H9 (cell line): ENCODE measurements at regions not wholly inside any gene's neighbourhood (a gene's known extent, or its start where the extent isn't known, plus 50 kb on each side); places are given as distances from the start of the nearest gene placed in this dataset.

Source experiments
- DNase-seq: peaks from one replicate; pipeline ENCODE4 v3.0.0-alpha.2; 2017
- H2AFZ ChIP-seq: one replicate; pipeline ENCODE4 v1.6.1; 2013; ENCODE audit warnings: mild to moderate bottlenecking, low read length, control low read depth, moderate library complexity
- H2AK5ac ChIP-seq: 2 replicates; pipeline ENCODE4 v1.6.1; 2013; ENCODE audit warnings: low read length, control low read depth, mixed read lengths; ENCODE audit not compliant: insufficient read length
- H2BK120ac ChIP-seq: one replicate; pipeline ENCODE4 v1.6.1; 2013; ENCODE audit warnings: low read depth, mild to moderate bottlenecking, low read length, control low read depth, inconsistent platforms; ENCODE audit not compliant: poor library complexity, severe bottlenecking
- H2BK12ac ChIP-seq: 2 replicates; pipeline ENCODE4 v1.6.1; 2013; ENCODE audit warnings: low read length, control low read depth, mixed read lengths, low read depth; ENCODE audit not compliant: insufficient read length
- H2BK15ac ChIP-seq: 2 replicates; pipeline ENCODE4 v1.6.1; 2013; ENCODE audit warnings: low read depth, low read length, control low read depth
- H2BK20ac ChIP-seq: one replicate; pipeline ENCODE4 v1.6.1; 2013; ENCODE audit warnings: low read depth, mild to moderate bottlenecking, low read length, control low read depth, inconsistent platforms; ENCODE audit not compliant: poor library complexity, severe bottlenecking
- H2BK5ac ChIP-seq: 2 replicates; pipeline ENCODE4 v1.6.1; 2013; ENCODE audit warnings: low read length, control low read depth, mixed read lengths; ENCODE audit not compliant: insufficient read length
- H3K14ac ChIP-seq: 2 replicates; pipeline ENCODE4 v1.6.1; 2013; ENCODE audit warnings: low read length, control low read depth; ENCODE audit not compliant: insufficient read depth
- H3K18ac ChIP-seq: 2 replicates; pipeline ENCODE4 v1.6.1; 2013; ENCODE audit warnings: low read depth, mild to moderate bottlenecking, mixed read lengths, low read length, control low read depth; ENCODE audit not compliant: insufficient read length
- H3K23ac ChIP-seq: 2 replicates; pipeline ENCODE4 v1.6.1; 2013; ENCODE audit warnings: low read length, control low read depth, mixed read lengths, low read depth; ENCODE audit not compliant: insufficient read length
- H3K23me2 ChIP-seq: 2 replicates; pipeline ENCODE4 v1.6.1; 2013; ENCODE audit warnings: low read depth, mild to moderate bottlenecking, mixed read lengths, low read length, control low read depth; ENCODE audit not compliant: insufficient read length, poor library complexity, severe bottlenecking
- H3K27ac ChIP-seq: 2 replicates; pipeline ENCODE4 v1.5.1; 2013; ENCODE audit warnings: low read length, control low read depth, mixed read lengths, low read depth; ENCODE audit not compliant: insufficient read length
- H3K27me3 ChIP-seq: 2 replicates; pipeline ENCODE4 v1.6.1; 2013; ENCODE audit warnings: low read length, control low read depth, inconsistent platforms; ENCODE audit not compliant: insufficient read depth
- H3K4ac ChIP-seq: 2 replicates; pipeline ENCODE4 v1.6.1; 2013; ENCODE audit warnings: low read depth, mild to moderate bottlenecking, control low read depth, inconsistent platforms, low read length, moderate library complexity
- H3K4me1 ChIP-seq: 2 replicates; pipeline ENCODE4 v1.6.1; 2013; ENCODE audit warnings: low read length, control low read depth, inconsistent platforms; ENCODE audit not compliant: insufficient read depth
- H3K4me2 ChIP-seq: 2 replicates; pipeline ENCODE4 v1.6.1; 2013; ENCODE audit warnings: low read length, control low read depth, mixed read lengths; ENCODE audit not compliant: insufficient read length, insufficient read depth
- H3K56ac ChIP-seq: 2 replicates; pipeline ENCODE4 v1.6.1; 2013; ENCODE audit warnings: low read depth, mild to moderate bottlenecking, mixed read lengths, low read length, control low read depth; ENCODE audit not compliant: insufficient read length
- H3K79me1 ChIP-seq: 2 replicates; pipeline ENCODE4 v1.6.1; 2013; ENCODE audit warnings: low read depth, mild to moderate bottlenecking, moderate library complexity, low read length, control low read depth, inconsistent platforms; ENCODE audit not compliant: insufficient read depth, poor library complexity, severe bottlenecking
- H3K79me2 ChIP-seq: 2 replicates; pipeline ENCODE4 v1.6.1; 2013; ENCODE audit warnings: low read length, control low read depth, inconsistent platforms; ENCODE audit not compliant: insufficient read depth
- H3K9ac ChIP-seq: 2 replicates; pipeline ENCODE4 v1.6.1; 2013; ENCODE audit warnings: low read length, control low read depth, mixed read lengths; ENCODE audit not compliant: insufficient read length; ENCODE audit errors: extremely low read depth
- H3K9me3 ChIP-seq: one replicate; pipeline ENCODE4 v1.6.1; 2013; ENCODE audit warnings: low read depth, low read length, inconsistent platforms; ENCODE audit not compliant: control insufficient read depth
- H3T11ph ChIP-seq: one replicate; pipeline ENCODE4 v1.6.1; 2013; ENCODE audit warnings: mild to moderate bottlenecking, low read length, control low read depth, inconsistent platforms
- H4K20me1 ChIP-seq: one replicate; pipeline ENCODE4 v1.6.1; 2013; ENCODE audit not compliant: control insufficient read depth, insufficient read length, insufficient read depth
- H4K5ac ChIP-seq: 2 replicates; pipeline ENCODE4 v1.6.1; 2013; ENCODE audit warnings: low read depth, mild to moderate bottlenecking, mixed read lengths, low read length, control low read depth; ENCODE audit not compliant: insufficient read length
- H4K8ac ChIP-seq: replicated peaks from 2 replicates; pipeline ENCODE4 v1.6.1; 2013; ENCODE audit warnings: low read length, control low read depth, mixed read lengths, low read depth; ENCODE audit not compliant: insufficient read length
- H4K91ac ChIP-seq: 2 replicates; pipeline ENCODE4 v1.6.1; 2013; ENCODE audit warnings: low read depth, mild to moderate bottlenecking, moderate library complexity, mixed read lengths, low read length, control low read depth; ENCODE audit not compliant: insufficient read length
- H3K27ac Mint-ChIP-seq, 3 experiments: 2 replicates in 2 of 3; 3 replicates in 1 of 3; pipeline ENCODE4 v1.8.0; 2020 to 2021; ENCODE audit warnings: mixed read lengths in 3 of 3, mild to moderate bottlenecking in 1 of 3, moderate library complexity in 1 of 3
- H3K27me3 Mint-ChIP-seq: 2 replicates; pipeline ENCODE4 v1.8.0; 2021; ENCODE audit warnings: low read depth, mild to moderate bottlenecking, moderate library complexity, mixed read lengths
- H3K36me3 Mint-ChIP-seq, 3 experiments: 2 replicates in 2 of 3; 3 replicates in 1 of 3; pipeline ENCODE4 v1.8.0; 2020 to 2021; ENCODE audit warnings: low read depth in 3 of 3, mixed read lengths in 3 of 3; ENCODE audit not compliant: insufficient read depth in 1 of 3
- H3K4me1 Mint-ChIP-seq, 2 experiments: 2 replicates each; pipeline ENCODE4 v1.8.0; 2020; ENCODE audit warnings: mixed read lengths in 2 of 2
- H3K4me3 Mint-ChIP-seq, 2 experiments: 2 replicates in 1 of 2; 3 replicates in 1 of 2; pipeline ENCODE4 v1.8.0; 2020 to 2021; ENCODE audit warnings: mild to moderate bottlenecking in 2 of 2, mixed read lengths in 2 of 2, moderate library complexity in 1 of 2
- H3K9me3 Mint-ChIP-seq, 2 experiments: 2 replicates in 1 of 2; 3 replicates in 1 of 2; pipeline ENCODE4 v1.8.0; 2020; ENCODE audit warnings: mild to moderate bottlenecking in 2 of 2, mixed read lengths in 2 of 2, moderate library complexity in 1 of 2
- WGBS: extraction: QIAGEN DNeasy Blood & Tissue Kit; methylation state at CpG from one replicate; pipeline ENCODE4 v1.1.7; 2013; ENCODE audit warnings: missing lambda C conversion rate, low lambda C conversion rate, mixed read lengths; ENCODE audit not compliant: insufficient read length; ENCODE audit errors: extremely low coverage; 5-methylcytosine and 5-hydroxymethylcytosine counted together
- TF ChIP-seq, protein P1 (sequence below): fragments of 200-600 bp; sonication (generic); conservative IDR thresholded peaks from 3 replicates; pipeline ENCODE4 v1.8.0; 2021; ENCODE audit warnings: antibody characterized with exemption, mild to moderate bottlenecking

DNA sequence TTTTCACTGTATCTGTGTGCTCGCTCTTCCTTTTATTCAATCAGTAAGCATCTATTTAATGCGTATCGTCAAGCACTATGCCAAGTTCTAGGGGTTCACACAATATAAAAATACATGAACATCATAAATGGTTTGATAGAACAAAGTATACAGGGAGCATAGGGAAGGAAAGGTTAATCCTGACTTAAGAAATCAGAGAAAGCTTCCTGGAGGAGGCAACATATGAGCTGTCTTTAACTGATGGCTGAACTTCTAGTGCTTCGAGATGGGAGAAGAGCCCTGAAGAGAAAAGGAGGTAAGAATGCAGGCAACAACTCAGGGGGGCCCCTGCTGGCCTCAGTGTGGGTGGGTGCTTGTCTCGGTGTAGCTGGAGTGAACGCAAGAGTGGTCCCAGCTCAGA lies 63.6 kb upstream of the GALNT2 start:
- Mint-ChIP-seq H3K4me1 (peaks cover 10 to 24% of the 10 kb centered on the region in 2 experiments), H3K9me3 (no peaks in the 10 kb centered on the region), H3K36me3 (0 out of 7 replicates have a peak, but pooled peaks cover 0 to 2% (median 0%) of the 10 kb centered on the region in 3 experiments), H3K27me3 (peaks cover 5% of the 10 kb centered on the region), H3K27ac (no peak overlapping the region), H3K4me3 (no peak overlapping the region)
- no peak overlapping the region for H2BK20ac ChIP-seq
- TF ChIP-seq, protein P1, sequence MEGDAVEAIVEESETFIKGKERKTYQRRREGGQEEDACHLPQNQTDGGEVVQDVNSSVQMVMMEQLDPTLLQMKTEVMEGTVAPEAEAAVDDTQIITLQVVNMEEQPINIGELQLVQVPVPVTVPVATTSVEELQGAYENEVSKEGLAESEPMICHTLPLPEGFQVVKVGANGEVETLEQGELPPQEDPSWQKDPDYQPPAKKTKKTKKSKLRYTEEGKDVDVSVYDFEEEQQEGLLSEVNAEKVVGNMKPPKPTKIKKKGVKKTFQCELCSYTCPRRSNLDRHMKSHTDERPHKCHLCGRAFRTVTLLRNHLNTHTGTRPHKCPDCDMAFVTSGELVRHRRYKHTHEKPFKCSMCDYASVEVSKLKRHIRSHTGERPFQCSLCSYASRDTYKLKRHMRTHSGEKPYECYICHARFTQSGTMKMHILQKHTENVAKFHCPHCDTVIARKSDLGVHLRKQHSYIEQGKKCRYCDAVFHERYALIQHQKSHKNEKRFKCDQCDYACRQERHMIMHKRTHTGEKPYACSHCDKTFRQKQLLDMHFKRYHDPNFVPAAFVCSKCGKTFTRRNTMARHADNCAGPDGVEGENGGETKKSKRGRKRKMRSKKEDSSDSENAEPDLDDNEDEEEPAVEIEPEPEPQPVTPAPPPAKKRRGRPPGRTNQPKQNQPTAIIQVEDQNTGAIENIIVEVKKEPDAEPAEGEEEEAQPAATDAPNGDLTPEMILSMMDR, result no peak
- no peaks in the 10 kb centered on the region for H3K79me2 ChIP-seq
- H3K23me2 ChIP-seq, result peaks cover 2% of the 10 kb centered on the region
- H3K27ac ChIP-seq, result no peak overlapping the region
- H2BK15ac ChIP-seq, result no peak overlapping the region
- H3K4me1 ChIP-seq, result no peaks in the 10 kb centered on the region
- no peak overlapping the region for H2AK5ac ChIP-seq
- H3K14ac ChIP-seq, result no peak overlapping the region
- H3K4me2 ChIP-seq, result no peak overlapping the region
- no peak overlapping the region for H4K91ac ChIP-seq
- H3K56ac ChIP-seq, result no peak overlapping the region
- H3K4ac ChIP-seq, result no peak overlapping the region
- H3K27me3 ChIP-seq, result no peaks in the 10 kb centered on the region
- WGBS, result no CpG with 5 or more reads among the region's 6 CpGs
- no peak overlapping the region for H3K23ac ChIP-seq
- H4K8ac ChIP-seq, result no peak overlapping the region
- no peak overlapping the region for H3T11ph ChIP-seq
- no peaks in the 10 kb centered on the region for H3K79me1 ChIP-seq
- no peak overlapping the region for H3K9ac ChIP-seq
- H2BK5ac ChIP-seq, result no peak overlapping the region
- no peak overlapping the region for H2BK12ac ChIP-seq
- no peaks in the 10 kb centered on the region for H3K9me3 ChIP-seq
- H2BK120ac ChIP-seq, result no peak overlapping the region
- no peak overlapping the region for H2AFZ ChIP-seq
- H4K5ac ChIP-seq, result no peak overlapping the region
- H3K18ac ChIP-seq, result no peak overlapping the region
- H4K20me1 ChIP-seq, result no peaks in the 10 kb centered on the region
- DNase-seq, result no peak
